Endodermal cell (in vitro differentiated cells): ENCODE measurements at regions not wholly inside any gene's neighbourhood (a gene's known extent, or its start where the extent isn't known, plus 50 kb on each side); places are given as distances from the start of the nearest gene placed in this dataset.

Experiments
- DNase-seq: peaks from one replicate; pipeline ENCODE4 v3.0.0-alpha.2; 2017
- H3K27ac ChIP-seq: 2 replicates; pipeline ENCODE4 v1.5.1; 2013; ENCODE audit warnings: mild to moderate bottlenecking, low read depth, low read length, moderate library complexity
- H3K27me3 ChIP-seq: 2 replicates; pipeline ENCODE4 v1.6.1; 2013; ENCODE audit warnings: mild to moderate bottlenecking, low read length, moderate library complexity; ENCODE audit not compliant: insufficient read depth, control insufficient read depth, poor library complexity, severe bottlenecking
- H3K36me3 ChIP-seq: 2 replicates; pipeline ENCODE4 v1.7.0; 2013; ENCODE audit warnings: mild to moderate bottlenecking, low read length, moderate library complexity; ENCODE audit not compliant: control insufficient read depth, insufficient read depth
- H3K4me1 ChIP-seq: one replicate; pipeline ENCODE4 v1.7.0; 2013; ENCODE audit warnings: low read length; ENCODE audit not compliant: control insufficient read depth, insufficient read depth
- H3K4me3 ChIP-seq: 2 replicates; pipeline ENCODE4 v1.5.1; 2013; ENCODE audit warnings: mild to moderate bottlenecking, low read length, moderate library complexity
- H3K9ac ChIP-seq: 2 replicates; pipeline ENCODE4 v1.6.1; 2013; ENCODE audit warnings: mild to moderate bottlenecking, low read length, moderate library complexity; ENCODE audit not compliant: poor library complexity, severe bottlenecking; ENCODE audit errors: extremely low read depth
- H3K9me3 ChIP-seq: 2 replicates; pipeline ENCODE4 v1.6.1; 2013; ENCODE audit warnings: mild to moderate bottlenecking, low read length, moderate library complexity; ENCODE audit not compliant: control insufficient read depth
- H3K27ac Mint-ChIP-seq: 2 replicates; pipeline ENCODE4 v1.8.0; 2020; ENCODE audit warnings: mixed read lengths
- H3K27me3 Mint-ChIP-seq: 2 replicates; pipeline ENCODE4 v1.8.0; 2021; ENCODE audit warnings: mild to moderate bottlenecking, mixed read lengths; ENCODE audit not compliant: insufficient read depth
- H3K36me3 Mint-ChIP-seq: 2 replicates; pipeline ENCODE4 v1.8.0; 2020; ENCODE audit warnings: low read depth, mixed read lengths
- H3K4me1 Mint-ChIP-seq: 2 replicates; pipeline ENCODE4 v1.8.0; 2020; ENCODE audit warnings: mixed read lengths
- H3K4me3 Mint-ChIP-seq: 2 replicates; pipeline ENCODE4 v1.8.0; 2020; ENCODE audit warnings: mild to moderate bottlenecking, moderate library complexity, mixed read lengths
- H3K9me3 Mint-ChIP-seq: 2 replicates; pipeline ENCODE4 v1.8.0; 2020; ENCODE audit warnings: mild to moderate bottlenecking, mixed read lengths
- CTCF ChIP-seq: fragments of 200-600 bp; sonication (generic); conservative IDR thresholded peaks from 2 replicates; pipeline ENCODE4 v1.5.0; 2021; ENCODE audit warnings: antibody characterized with exemption, mild to moderate bottlenecking
- WGBS, 2 experiments: methylation state at CpG; one replicate each; pipeline versions ENCODE4 v1.1.5 to v1.1.7; 2013; ENCODE audit warnings: missing lambda C conversion rate in 2 of 2, mixed read lengths in 1 of 2; ENCODE audit not compliant: insufficient coverage in 1 of 2, insufficient read length in 1 of 2; 5-methylcytosine and 5-hydroxymethylcytosine counted together

DNA sequence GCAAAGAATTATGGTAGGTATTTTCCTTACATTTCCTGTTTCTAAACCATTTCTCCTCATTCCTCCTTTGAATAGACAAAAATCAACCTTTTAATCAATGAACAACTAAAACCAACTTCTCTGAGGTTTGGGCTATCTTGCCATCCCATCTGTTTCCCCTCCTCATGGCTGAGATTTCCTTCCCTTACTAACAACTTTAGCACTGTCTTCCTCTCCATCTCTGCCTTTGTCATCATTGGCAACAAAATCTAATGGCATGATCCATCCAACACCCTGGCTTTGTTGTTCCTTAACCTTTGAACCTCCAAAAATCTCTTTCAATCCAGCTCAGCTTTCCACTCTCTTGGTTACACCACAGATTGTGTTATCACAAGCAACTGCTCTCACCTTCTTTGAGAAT, 95.3 kb upstream of the FAM136A start:
- H3K4me1 ChIP-seq, result no peaks in the 10 kb centered on the region
- no peaks in the 10 kb centered on the region for H3K36me3 ChIP-seq
- TF ChIP-seq CTCF, result no peak
- peaks cover 6% of the 10 kb centered on the region for H3K27me3 Mint-ChIP-seq
- DNase-seq, result no peak
- no peak overlapping the region for H3K4me3 Mint-ChIP-seq
- H3K36me3 Mint-ChIP-seq, result no peaks in the 10 kb centered on the region
- H3K9me3 Mint-ChIP-seq, result peaks cover 3% of the 10 kb centered on the region
- peaks cover 19% of the 10 kb centered on the region for H3K4me1 Mint-ChIP-seq
- no peaks in the 10 kb centered on the region for H3K27me3 ChIP-seq
- no peak overlapping the region for H3K27ac Mint-ChIP-seq
- H3K9me3 ChIP-seq, result no peaks in the 10 kb centered on the region
- no peak overlapping the region for H3K27ac ChIP-seq
- H3K9ac ChIP-seq, result no peak overlapping the region
- H3K4me3 ChIP-seq, result no peak overlapping the region

GRCh38 chr2:70396612-70397011, 94.7 kb upstream of the FAM136A start:
- no peak overlapping the region for H3K4me3 Mint-ChIP-seq
- no peaks in the 10 kb centered on the region for H3K4me1 ChIP-seq
- WGBS, 2 experiments, result 91 to 94% methylated on average over 4 to 5 of the region's 5 CpGs
- no peak overlapping the region for H3K27ac Mint-ChIP-seq
- no peak overlapping the region for H3K9ac ChIP-seq
- H3K36me3 Mint-ChIP-seq, result no peaks in the 10 kb centered on the region
- no peaks in the 10 kb centered on the region for H3K36me3 ChIP-seq
- H3K27me3 ChIP-seq, result no peaks in the 10 kb centered on the region
- peaks cover 3% of the 10 kb centered on the region for H3K9me3 Mint-ChIP-seq
- H3K4me3 ChIP-seq, result no peak overlapping the region
- TF ChIP-seq CTCF, result no peak
- H3K4me1 Mint-ChIP-seq, result peaks cover 19% of the 10 kb centered on the region
- no peak overlapping the region for H3K27ac ChIP-seq
- H3K9me3 ChIP-seq, result no peaks in the 10 kb centered on the region
- no peak for DNase-seq
- H3K27me3 Mint-ChIP-seq, result peaks cover 6% of the 10 kb centered on the region

- H3K4me1 ChIP-seq, result no peaks in the 10 kb centered on the region
- Mint-ChIP-seq H3K27ac (no peak overlapping the region), H3K4me3 (no peak overlapping the region), H3K9me3 (peaks cover 3% of the 10 kb centered on the region), H3K4me1 (peaks cover 19% of the 10 kb centered on the region), H3K27me3 (peaks cover 7% of the 10 kb centered on the region), H3K36me3 (no peaks in the 10 kb centered on the region)
- DNase-seq, result no peak
- H3K9me3 ChIP-seq, result no peaks in the 10 kb centered on the region
- TF ChIP-seq CTCF, result no peak
- WGBS, 2 experiments, result 90 to 91% methylated on average over 2 to 3 of the region's 3 CpGs
- H3K9ac ChIP-seq, result no peak overlapping the region
- H3K36me3 ChIP-seq, result no peaks in the 10 kb centered on the region
- no peaks in the 10 kb centered on the region for H3K27me3 ChIP-seq
- no peak overlapping the region for H3K27ac ChIP-seq
- H3K4me3 ChIP-seq, result no peak overlapping the region
Observed at GRCh38 chr2:70393881-70394280, 92.0 kb upstream of the FAM136A start.
